ENCODE measurements at regions not wholly inside any gene's neighbourhood (a gene's known extent, or its start where the extent isn't known, plus 50 kb on each side); places are given as distances from the start of the nearest gene placed in this dataset.

- DNase-seq = no peak
Observed at GRCh38 chr1:199758626-199759255, 268.8 kb upstream of the NR5A2 start.

- DNase-seq = no peak
Observed at GRCh38 chr1:199759268-199759730, 268.2 kb upstream of the NR5A2 start.

- peak in 2 of 3 experiments; percentile 19 to 73 for DNase-seq
Observed at GRCh38 chr1:199762572-199762971, 264.9 kb upstream of the NR5A2 start.

- DNase-seq = no peak
Observed at GRCh38 chr1:199766218-199766792, 261.2 kb upstream of the NR5A2 start.

GRCh38 chr1:199767700-199768099, 259.8 kb upstream of the NR5A2 start:
- no peak for DNase-seq

GRCh38 chr1:199774433-199775089, 252.9 kb upstream of the NR5A2 start:
- DNase-seq = peak in 1 of 3 experiments; percentile 22

- DNase-seq = no peak
Observed at GRCh38 chr1:199776768-199777497, 250.6 kb upstream of the NR5A2 start.

- DNase-seq = peak; percentile 4 to 58 (median 15)
Observed at GRCh38 chr1:199778324-199778955, 249.1 kb upstream of the NR5A2 start.

- DNase-seq = no peak
Observed at GRCh38 chr1:199780091-199780490, 247.4 kb upstream of the NR5A2 start.

GRCh38 chr1:199780948-199781670, 246.4 kb upstream of the NR5A2 start:
- DNase-seq = no peak

- DNase-seq = no peak
Observed at GRCh38 chr1:199784138-199784895, 243.2 kb upstream of the NR5A2 start.

GRCh38 chr1:199786695-199787094, 240.8 kb upstream of the NR5A2 start:
- DNase-seq = no peak

GRCh38 chr1:199789141-199789540, 238.4 kb upstream of the NR5A2 start:
- peak in 1 of 3 experiments; percentile 80 for DNase-seq

GRCh38 chr1:199791495-199791894, 236.0 kb upstream of the NR5A2 start:
- no peak for DNase-seq

GRCh38 chr1:199792874-199793273, 234.6 kb upstream of the NR5A2 start:
- no peak for DNase-seq

GRCh38 chr1:199794105-199794863, 233.2 kb upstream of the NR5A2 start:
- no peak for DNase-seq

- no peak for DNase-seq
Observed at GRCh38 chr1:199799116-199799515, 228.4 kb upstream of the NR5A2 start.

- peak in 1 of 3 experiments; percentile 52 for DNase-seq
Observed at GRCh38 chr1:199804526-199804925, 223.0 kb upstream of the NR5A2 start.

- no peak for DNase-seq
Observed at GRCh38 chr1:199808110-199808870, 219.2 kb upstream of the NR5A2 start.

- no peak for DNase-seq
Observed at GRCh38 chr1:199809311-199809710, 218.2 kb upstream of the NR5A2 start.
